ENCODE measurements at regions not wholly inside any gene's neighbourhood (a gene's known extent, or its start where the extent isn't known, plus 50 kb on each side); places are given as distances from the start of the nearest gene placed in this dataset.

GRCh38 chr10:33557313-33557712 lies 222.8 kb upstream of the NRP1 start:
- no peak for DNase-seq (ENCODE audit: low read depth, low spot score)
- in situ Hi-C loops (cut with HindIII; ENCODE audit: low pct_unique_long_range_greater_than_20kb, low sequenced_read_pairs), result no loop called here

GRCh38 chr10:33556620-33557019 lies 222.2 kb upstream of the NRP1 start:
- DNase-seq (ENCODE audit: low read depth, low spot score), result no peak
- in situ Hi-C loops (cut with HindIII; ENCODE audit: low pct_unique_long_range_greater_than_20kb, low sequenced_read_pairs), result no loop called here

GRCh38 chr10:33556103-33556502 lies 221.6 kb upstream of the NRP1 start:
- in situ Hi-C loops (cut with HindIII; ENCODE audit: low pct_unique_long_range_greater_than_20kb, low sequenced_read_pairs), result no loop called here
- DNase-seq (ENCODE audit: low read depth, low spot score), result no peak

GRCh38 chr10:33553748-33554571 lies 219.5 kb upstream of the NRP1 start:
- DNase-seq (ENCODE audit: low read depth, low spot score), result no peak
- in situ Hi-C loops (cut with HindIII; ENCODE audit: low pct_unique_long_range_greater_than_20kb, low sequenced_read_pairs), result no loop called here

GRCh38 chr10:33552290-33552689 lies 217.8 kb upstream of the NRP1 start:
- in situ Hi-C loops (cut with HindIII; ENCODE audit: low pct_unique_long_range_greater_than_20kb, low sequenced_read_pairs), result no loop called here
- no peak for DNase-seq (ENCODE audit: low read depth, low spot score)

GRCh38 chr10:33550811-33551210 lies 216.3 kb upstream of the NRP1 start:
- DNase-seq (ENCODE audit: low read depth, low spot score), result no peak

GRCh38 chr10:33547976-33548375 lies 213.5 kb upstream of the NRP1 start:
- in situ Hi-C loops (cut with HindIII; ENCODE audit: low pct_unique_long_range_greater_than_20kb, low sequenced_read_pairs), result no loop called here
- no peak for DNase-seq (ENCODE audit: low read depth, low spot score)

More at GRCh38 chr10:33550811-33551210, 216.3 kb upstream of the NRP1 start:
- in situ Hi-C loops (cut with HindIII; ENCODE audit: low pct_unique_long_range_greater_than_20kb, low sequenced_read_pairs), result no loop called here

GRCh38 chr10:33546031-33546430 lies 211.6 kb upstream of the NRP1 start:
- DNase-seq (ENCODE audit: low read depth, low spot score), result no peak
- in situ Hi-C loops (cut with HindIII; ENCODE audit: low pct_unique_long_range_greater_than_20kb, low sequenced_read_pairs), result no loop called here

- in situ Hi-C loops (cut with HindIII; ENCODE audit: low pct_unique_long_range_greater_than_20kb, low sequenced_read_pairs), result no loop called here
- DNase-seq (ENCODE audit: low read depth, low spot score), result no peak
Measured at GRCh38 chr10:33542752-33543505, 208.5 kb upstream of the NRP1 start.

GRCh38 chr10:33539116-33539515 lies 204.6 kb upstream of the NRP1 start:
- DNase-seq (ENCODE audit: low read depth, low spot score), result no peak
- in situ Hi-C loops (cut with HindIII; ENCODE audit: low pct_unique_long_range_greater_than_20kb, low sequenced_read_pairs), result no loop called here

- no peak for DNase-seq (ENCODE audit: low read depth, low spot score)
- in situ Hi-C loops (cut with HindIII; ENCODE audit: low pct_unique_long_range_greater_than_20kb, low sequenced_read_pairs), result no loop called here
Measured at GRCh38 chr10:33537066-33537465, 202.6 kb upstream of the NRP1 start.

- no peak for DNase-seq (ENCODE audit: low read depth, low spot score)
- in situ Hi-C loops (cut with HindIII; ENCODE audit: low pct_unique_long_range_greater_than_20kb, low sequenced_read_pairs), result no loop called here
Measured at GRCh38 chr10:33536508-33536907, 202.0 kb upstream of the NRP1 start.

GRCh38 chr10:33535866-33536265 lies 201.4 kb upstream of the NRP1 start:
- no peak for DNase-seq (ENCODE audit: low read depth, low spot score)
- in situ Hi-C loops (cut with HindIII; ENCODE audit: low pct_unique_long_range_greater_than_20kb, low sequenced_read_pairs), result no loop called here

- in situ Hi-C loops (cut with HindIII; ENCODE audit: low pct_unique_long_range_greater_than_20kb, low sequenced_read_pairs), result no loop called here
- no peak for DNase-seq (ENCODE audit: low read depth, low spot score)
Measured at GRCh38 chr10:33534416-33534815, 199.9 kb upstream of the NRP1 start.

- no peak for DNase-seq (ENCODE audit: low read depth, low spot score)
- in situ Hi-C loops (cut with HindIII; ENCODE audit: low pct_unique_long_range_greater_than_20kb, low sequenced_read_pairs), result no loop called here
Measured at GRCh38 chr10:33533612-33534011, 199.1 kb upstream of the NRP1 start.

GRCh38 chr10:33532901-33533300 lies 198.4 kb upstream of the NRP1 start:
- in situ Hi-C loops (cut with HindIII; ENCODE audit: low pct_unique_long_range_greater_than_20kb, low sequenced_read_pairs), result no loop called here
- no peak for DNase-seq (ENCODE audit: low read depth, low spot score)

- in situ Hi-C loops (cut with HindIII; ENCODE audit: low pct_unique_long_range_greater_than_20kb, low sequenced_read_pairs), result no loop called here
Measured at GRCh38 chr10:33529234-33529633, 194.8 kb upstream of the NRP1 start.

GRCh38 chr10:33524966-33525365 lies 190.5 kb upstream of the NRP1 start:
- in situ Hi-C loops (cut with HindIII; ENCODE audit: low pct_unique_long_range_greater_than_20kb, low sequenced_read_pairs), result no loop called here
- DNase-seq (ENCODE audit: low read depth, low spot score), result no peak

More at GRCh38 chr10:33529234-33529633, 194.8 kb upstream of the NRP1 start:
- DNase-seq (ENCODE audit: low read depth, low spot score), result no peak

- no peak for DNase-seq (ENCODE audit: low read depth, low spot score)
- in situ Hi-C loops (cut with HindIII; ENCODE audit: low pct_unique_long_range_greater_than_20kb, low sequenced_read_pairs), result no loop called here
Measured at GRCh38 chr10:33524041-33524440, 189.6 kb upstream of the NRP1 start.
